GM10266 (cell line): ENCODE measurements at regions not wholly inside any gene's neighbourhood (a gene's known extent, or its start where the extent isn't known, plus 50 kb on each side); places are given as distances from the start of the nearest gene placed in this dataset.

ENCODE experiments used
- DNase-seq: peaks from one replicate; pipeline ENCODE4 v3.0.0; 2012; ENCODE audit errors: extremely low spot score
- CTCF ChIP-seq: IDR thresholded peaks from 2 replicates; pipeline ENCODE4 v1.5.1; 2012; ENCODE audit warnings: mild to moderate bottlenecking, low read depth; ENCODE audit not compliant: control insufficient read depth, insufficient read depth; ENCODE audit errors: missing control alignments

- no peak for TF ChIP-seq CTCF
- DNase-seq, result no peak
These were observed 81.8 kb downstream of the TRIML1 start for GRCh38 chr4:188221090-188221489.

GRCh38 chr4:188228279-188228678 is 89.0 kb downstream of the TRIML1 start:
- no peak for DNase-seq

GRCh38 chr4:188232428-188232827 is 93.2 kb downstream of the TRIML1 start:
- TF ChIP-seq CTCF, result no peak
- DNase-seq, result no peak

More at GRCh38 chr4:188228279-188228678, 89.0 kb downstream of the TRIML1 start:
- TF ChIP-seq CTCF, result no peak

GRCh38 chr4:188242041-188242440 is 102.8 kb downstream of the TRIML1 start:
- no peak for DNase-seq
- TF ChIP-seq CTCF, result no peak

- DNase-seq, result no peak
These were observed 106.4 kb downstream of the TRIML1 start for GRCh38 chr4:188245651-188246050.

GRCh38 chr4:188246488-188246887 is 107.2 kb downstream of the TRIML1 start:
- DNase-seq, result no peak
- no peak for TF ChIP-seq CTCF

More at GRCh38 chr4:188245651-188246050, 106.4 kb downstream of the TRIML1 start:
- no peak for TF ChIP-seq CTCF

GRCh38 chr4:188254211-188254610 is 115.0 kb downstream of the TRIML1 start:
- DNase-seq, result no peak
- TF ChIP-seq CTCF, result no peak
